Suprapubic skin (tissue), 4 donors: ENCODE measurements at regions not wholly inside any gene's neighbourhood (a gene's known extent, or its start where the extent isn't known, plus 50 kb on each side); places are given as distances from the start of the nearest gene placed in this dataset.

Source experiments
- DNase-seq, 2 donors: peaks; one replicate each; pipeline ENCODE4 v3.0.0-alpha.2; 2019; ENCODE audit warnings: low spot score in 2 of 2
- H3K27ac ChIP-seq: fragments of 200-600 bp; sonication (generic); one replicate; pipeline ENCODE4 v1.5.1; 2019
- H3K27me3 ChIP-seq: fragments of 200-600 bp; sonication (generic); one replicate; pipeline ENCODE4 v1.5.1; 2019
- H3K36me3 ChIP-seq: fragments of 200-600 bp; sonication (generic); one replicate; pipeline ENCODE4 v1.5.1; 2019
- H3K4me1 ChIP-seq: fragments of 200-600 bp; sonication (generic); one replicate; pipeline ENCODE4 v1.5.1; 2019
- H3K4me3 ChIP-seq: fragments of 200-600 bp; sonication (generic); one replicate; pipeline ENCODE4 v1.5.1; 2019; ENCODE audit warnings: mild to moderate bottlenecking
- H3K9me3 ChIP-seq: fragments of 200-600 bp; sonication (generic); one replicate; pipeline ENCODE4 v1.5.1; 2019
- CTCF ChIP-seq, 2 donors: fragments of 200-600 bp in 1 of 2; fragments of 450-650 bp in 1 of 2; sonication (generic) in 1 of 2; IDR thresholded peaks; one replicate each; pipeline ENCODE4 v1.5.1; 2016 to 2019; ENCODE audit warnings: antibody characterized with exemption in 2 of 2, mild to moderate bottlenecking in 1 of 2, moderate library complexity in 1 of 2
- EP300 ChIP-seq: sonication (generic); formaldehyde crosslinking; IDR thresholded peaks from one replicate; pipeline ENCODE4 v1.6.1; 2017; ENCODE audit warnings: antibody characterized with exemption
- POLR2A ChIP-seq, 2 donors: fragments of 450-650 bp; IDR thresholded peaks; one replicate each; pipeline ENCODE4 v1.6.1; 2017; ENCODE audit warnings: antibody characterized with exemption in 2 of 2, mild to moderate bottlenecking in 2 of 2, moderate library complexity in 2 of 2
- POLR2AphosphoS5 ChIP-seq, 3 donors: sonication (generic); formaldehyde crosslinking; IDR thresholded peaks; one replicate each; pipeline ENCODE4 v1.6.1; 2017; ENCODE audit warnings: antibody characterized with exemption in 3 of 3
- WGBS: methylation state at CpG from one replicate; pipeline ENCODE4 v1.1.5; 2018; 5-methylcytosine and 5-hydroxymethylcytosine counted together

DNA sequence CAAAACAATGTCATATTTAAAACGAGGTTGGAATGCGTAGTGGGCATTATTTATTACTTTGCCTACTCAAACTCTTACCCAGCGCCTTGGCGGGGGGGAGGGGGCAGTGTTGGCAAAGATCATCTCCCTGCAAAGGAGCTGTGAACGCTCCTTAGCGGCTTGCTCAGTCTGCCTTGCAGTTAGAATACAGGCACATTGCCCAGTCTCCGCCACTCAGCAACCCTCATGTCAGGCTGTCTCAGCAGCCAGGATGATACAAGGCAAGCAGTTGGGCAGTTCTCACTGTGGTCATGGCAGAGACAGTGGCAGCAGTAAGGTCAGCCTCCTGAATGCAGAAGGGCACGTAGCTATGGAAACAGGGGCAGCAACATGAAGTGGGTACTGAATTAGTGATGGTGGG lies 170.4 kb upstream of the KCNK2 start:
- no peaks in the 10 kb centered on the region for H3K27me3 ChIP-seq
- no peaks in the 10 kb centered on the region for H3K36me3 ChIP-seq
- H3K27ac ChIP-seq, result no peak overlapping the region
- DNase-seq, result no peak
- no peaks in the 10 kb centered on the region for H3K4me1 ChIP-seq
- 85% methylated on average over 8 of the region's 8 CpGs for WGBS
- H3K4me3 ChIP-seq, result no peak overlapping the region
- no peak for TF ChIP-seq POLR2AphosphoS5 (IDR thresholded peaks at IDR 0.05)
- no peak for TF ChIP-seq CTCF (IDR thresholded peaks at IDR 0.05)
- TF ChIP-seq POLR2A (IDR thresholded peaks at IDR 0.05), result no peak
- no peak for TF ChIP-seq EP300
- no peaks in the 10 kb centered on the region for H3K9me3 ChIP-seq

DNA sequence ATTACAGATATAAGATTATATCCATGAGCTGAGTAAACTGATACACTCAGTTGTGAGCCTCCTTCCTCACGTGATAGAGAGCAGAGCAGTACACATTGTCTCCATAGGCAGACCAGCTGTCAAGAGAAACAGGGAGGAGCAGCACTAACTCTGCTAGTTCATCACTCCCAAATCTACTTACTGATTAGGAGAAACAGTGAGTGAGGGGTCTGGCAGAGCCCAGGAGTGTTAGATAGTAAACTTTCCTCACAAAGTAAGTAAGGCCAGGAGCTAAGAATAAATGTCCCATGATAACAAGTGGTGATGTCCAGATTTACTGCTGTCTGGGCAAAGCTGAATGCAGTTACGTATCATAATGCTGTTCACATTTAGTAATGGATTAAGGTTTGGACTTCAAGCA lies 168.6 kb upstream of the KCNK2 start:
- H3K36me3 ChIP-seq, result no peaks in the 10 kb centered on the region
- H3K4me3 ChIP-seq, result no peak overlapping the region
- no peak for TF ChIP-seq POLR2AphosphoS5 (IDR thresholded peaks at IDR 0.05)
- no peak for TF ChIP-seq EP300
- no peak for TF ChIP-seq POLR2A (IDR thresholded peaks at IDR 0.05)
- no peak for DNase-seq
- H3K9me3 ChIP-seq, result no peaks in the 10 kb centered on the region
- WGBS, result 59% methylated on average over 2 of the region's 2 CpGs
- no peaks in the 10 kb centered on the region for H3K27me3 ChIP-seq
- no peak overlapping the region for H3K27ac ChIP-seq
- H3K4me1 ChIP-seq, result no peaks in the 10 kb centered on the region

DNA sequence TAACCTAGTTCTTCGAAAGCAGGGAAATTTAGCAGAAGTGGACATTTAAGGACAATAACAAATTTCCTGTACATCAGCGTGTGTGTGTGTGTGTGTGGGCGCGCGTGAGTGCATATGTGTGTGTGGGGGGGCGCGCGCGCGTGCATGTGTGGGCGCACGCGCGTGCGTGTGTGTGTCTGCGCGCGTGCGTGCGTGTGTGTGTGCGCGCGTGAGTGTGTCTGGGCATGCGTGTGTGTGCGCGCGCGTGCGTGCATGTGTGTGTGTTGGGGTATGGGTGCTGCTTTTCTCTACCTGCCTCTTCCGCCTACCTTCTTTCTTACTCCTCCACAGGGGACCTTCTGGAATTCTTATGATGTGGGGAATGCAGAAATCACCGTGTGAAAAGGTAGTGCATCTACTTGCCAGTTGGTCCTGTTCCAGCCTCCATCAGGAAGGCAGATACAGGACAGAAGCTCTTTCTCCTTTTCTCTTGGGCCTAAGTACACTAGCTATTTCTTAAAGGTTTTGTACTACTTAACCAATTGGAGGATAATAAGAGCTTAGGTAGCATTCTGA lies 165.4 kb upstream of the KCNK2 start:
- WGBS, result 86% methylated on average over 31 of the region's 31 CpGs

DNA sequence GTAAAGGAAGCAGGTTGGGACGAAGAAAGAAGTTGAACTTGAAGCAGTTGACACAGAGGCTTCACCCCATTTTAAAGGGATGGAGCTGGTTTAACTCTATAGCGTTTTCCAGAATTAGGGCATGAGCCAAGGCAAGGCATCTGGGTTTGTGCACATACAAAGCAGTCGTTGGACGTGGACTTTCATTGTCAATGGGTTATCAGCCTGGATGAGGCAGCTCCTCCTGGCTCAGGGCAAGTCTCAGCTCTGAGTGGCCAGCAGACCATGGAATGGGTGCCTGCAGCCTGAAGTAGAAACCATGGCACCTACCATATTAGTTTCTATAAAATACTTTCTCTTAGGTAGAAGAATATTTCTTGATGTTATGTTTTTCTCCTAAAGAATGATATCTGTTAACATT lies 163.8 kb upstream of the KCNK2 start:
- Histone ChIP-seq H3K27me3 (no peaks in the 10 kb centered on the region), H3K36me3 (no peaks in the 10 kb centered on the region), H3K4me3 (no peak overlapping the region), H3K9me3 (no peaks in the 10 kb centered on the region), H3K27ac (no peak overlapping the region), H3K4me1 (no peaks in the 10 kb centered on the region)
- 73% methylated on average over 4 of the region's 4 CpGs for WGBS
- TF ChIP-seq CTCF (IDR thresholded peaks at IDR 0.05) (no peak), EP300 (no peak), POLR2AphosphoS5 (IDR thresholded peaks at IDR 0.05) (no peak), POLR2A (IDR thresholded peaks at IDR 0.05) (no peak)
- no peak for DNase-seq

More for the DNA sequence above, 165.4 kb upstream of the KCNK2 start:
- TF ChIP-seq POLR2A (IDR thresholded peaks at IDR 0.05) (no peak), CTCF (IDR thresholded peaks at IDR 0.05) (no peak), POLR2AphosphoS5 (IDR thresholded peaks at IDR 0.05) (no peak), EP300 (no peak)
- no peaks in the 10 kb centered on the region for H3K4me1 ChIP-seq
- H3K27ac ChIP-seq, result no peak overlapping the region
- DNase-seq, result no peak
- H3K36me3 ChIP-seq, result no peaks in the 10 kb centered on the region
- H3K9me3 ChIP-seq, result no peaks in the 10 kb centered on the region
- no peaks in the 10 kb centered on the region for H3K27me3 ChIP-seq
- H3K4me3 ChIP-seq, result no peak overlapping the region

- Histone ChIP-seq H3K27ac (no peak overlapping the region), H3K27me3 (no peaks in the 10 kb centered on the region), H3K4me1 (no peaks in the 10 kb centered on the region), H3K36me3 (no peaks in the 10 kb centered on the region), H3K4me3 (no peak overlapping the region), H3K9me3 (no peaks in the 10 kb centered on the region)
- WGBS, result 73% methylated on average over 2 of the region's 2 CpGs
- DNase-seq, result no peak
- TF ChIP-seq POLR2A (IDR thresholded peaks at IDR 0.05) (no peak), POLR2AphosphoS5 (IDR thresholded peaks at IDR 0.05) (no peak), EP300 (no peak), CTCF (IDR thresholded peaks at IDR 0.05) (no peak)
These were observed 162.2 kb upstream of the KCNK2 start for GRCh38 chr1:214920337-214920736.
